SK-N-MC (cell line): ENCODE measurements at regions not wholly inside any gene's neighbourhood (a gene's known extent, or its start where the extent isn't known, plus 50 kb on each side); places are given as distances from the start of the nearest gene placed in this dataset.

Source experiments
- EZH2 ChIP-seq: fragments of 200-600 bp; sonication (generic); IDR thresholded peaks from one replicate; pipeline ENCODE4 v1.6.1; 2017; ENCODE audit warnings: antibody characterized with exemption
- FOXP2 ChIP-seq: optimal IDR thresholded peaks from 2 replicates; pipeline ENCODE3; 2011; ENCODE audit warnings: mild to moderate bottlenecking, moderate library complexity; ENCODE audit not compliant: insufficient read depth; ENCODE audit errors: extremely low read length, control extremely low read depth
- POLR2AphosphoS5 ChIP-seq: IDR thresholded peaks from 2 replicates; pipeline ENCODE4 v1.6.1; 2012; ENCODE audit warnings: mild to moderate bottlenecking, low read depth, low read length, borderline replicate concordance

GRCh38 chr14:30462358-30462757 lies 96.6 kb upstream of the G2E3 start:
- TF ChIP-seq POLR2AphosphoS5 (no peak), EZH2 (no peak), FOXP2 (no peak)
